ENCODE measurements at regions not wholly inside any gene's neighbourhood (a gene's known extent, or its start where the extent isn't known, plus 50 kb on each side); places are given as distances from the start of the nearest gene placed in this dataset.

DNA sequence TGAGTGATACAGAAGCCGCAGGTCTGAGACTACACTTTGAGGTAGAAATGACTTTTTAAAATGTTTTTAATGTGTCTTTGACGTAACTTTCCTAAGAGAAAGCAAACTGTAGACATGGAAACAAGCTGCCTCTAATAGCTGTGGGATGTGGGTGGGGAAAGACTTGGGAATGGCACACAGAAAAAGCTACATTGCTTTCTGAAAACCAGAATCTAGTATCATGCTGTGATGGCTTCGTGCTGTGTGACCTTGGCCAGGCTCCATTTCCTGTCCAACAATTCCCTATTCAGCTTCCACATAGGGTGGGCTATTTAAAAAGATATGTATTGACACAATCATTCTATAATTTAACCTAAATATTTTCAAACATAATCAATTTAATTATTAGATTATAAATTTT, 909.1 kb downstream of the NCAM2 start:
- WGBS (ENCODE audit: insufficient coverage, insufficient read length): no CpG with 5 or more reads among the region's 3 CpGs
- DNase-seq (ENCODE audit: low read depth, low spot score): no peak
- H3K4me1 ChIP-seq (ENCODE audit: control insufficient read depth, insufficient read depth, low read length): no peaks in the 10 kb centered on the region
- H3K9me3 ChIP-seq (ENCODE audit: control insufficient read depth, insufficient read depth, low read length): peaks cover 5% of the 10 kb centered on the region
- H3K27me3 ChIP-seq (ENCODE audit: control insufficient read depth, insufficient read depth, low read length): no peaks in the 10 kb centered on the region
- no peak overlapping the region for H3K27ac ChIP-seq (ENCODE audit: low read length)
- no peak overlapping the region for H3K4me3 ChIP-seq (ENCODE audit: low read length)
- H3K36me3 ChIP-seq (ENCODE audit: control insufficient read depth, insufficient read depth, low read length): no peaks in the 10 kb centered on the region

DNA sequence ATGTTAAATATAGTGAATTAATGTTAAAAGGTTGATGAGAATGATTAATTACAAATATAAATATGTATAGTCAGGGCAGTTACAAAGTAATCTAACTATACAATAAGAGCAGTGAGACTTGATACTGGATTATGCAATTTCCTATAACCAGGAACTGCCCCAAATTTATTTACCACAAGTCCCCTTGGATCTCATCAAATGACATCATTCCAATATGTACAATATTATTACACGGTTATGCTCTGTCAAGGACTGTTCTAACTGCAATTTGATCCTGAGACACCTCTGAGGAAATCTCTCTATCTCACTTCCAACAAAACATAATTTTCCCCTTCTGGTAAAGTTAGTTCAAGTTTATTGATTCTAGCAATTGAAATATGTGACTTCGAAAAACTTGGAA, 917.6 kb downstream of the NCAM2 start:
- no peaks in the 10 kb centered on the region for H3K4me1 ChIP-seq (ENCODE audit: control insufficient read depth, insufficient read depth, low read length)
- no peak overlapping the region for H3K4me3 ChIP-seq (ENCODE audit: low read length)
- DNase-seq (ENCODE audit: low read depth, low spot score): no peak
- no peaks in the 10 kb centered on the region for H3K27me3 ChIP-seq (ENCODE audit: control insufficient read depth, insufficient read depth, low read length)
- H3K27ac ChIP-seq (ENCODE audit: low read length): no peak overlapping the region
- no CpG with 5 or more reads among the region's 2 CpGs for WGBS (ENCODE audit: insufficient coverage, insufficient read length)
- H3K36me3 ChIP-seq (ENCODE audit: control insufficient read depth, insufficient read depth, low read length): no peaks in the 10 kb centered on the region
- H3K9me3 ChIP-seq (ENCODE audit: control insufficient read depth, insufficient read depth, low read length): peaks cover 5% of the 10 kb centered on the region

GRCh38 chr21:21921410-21922232, 923.4 kb downstream of the NCAM2 start:
- no CpG with 5 or more reads among the region's 6 CpGs for WGBS (ENCODE audit: insufficient coverage, insufficient read length)
- Histone ChIP-seq H3K36me3 (ENCODE audit: control insufficient read depth, insufficient read depth, low read length) (no peaks in the 10 kb centered on the region), H3K27ac (ENCODE audit: low read length) (no peak overlapping the region), H3K27me3 (ENCODE audit: control insufficient read depth, insufficient read depth, low read length) (no peaks in the 10 kb centered on the region), H3K9me3 (ENCODE audit: control insufficient read depth, insufficient read depth, low read length) (peaks cover 6% of the 10 kb centered on the region), H3K4me1 (ENCODE audit: control insufficient read depth, insufficient read depth, low read length) (no peaks in the 10 kb centered on the region), H3K4me3 (ENCODE audit: low read length) (no peak overlapping the region)
- no peak for DNase-seq (ENCODE audit: low read depth, low spot score)

GRCh38 chr21:21929226-21929625, 931.0 kb downstream of the NCAM2 start:
- no peaks in the 10 kb centered on the region for H3K4me1 ChIP-seq (ENCODE audit: control insufficient read depth, insufficient read depth, low read length)
- H3K4me3 ChIP-seq (ENCODE audit: low read length): no peak overlapping the region
- no peaks in the 10 kb centered on the region for H3K27me3 ChIP-seq (ENCODE audit: control insufficient read depth, insufficient read depth, low read length)
- H3K9me3 ChIP-seq (ENCODE audit: control insufficient read depth, insufficient read depth, low read length): no peaks in the 10 kb centered on the region; the same call in 1 of the 2 replicates
- no peak for DNase-seq (ENCODE audit: low read depth, low spot score)
- no peak overlapping the region for H3K27ac ChIP-seq (ENCODE audit: low read length)
- WGBS (ENCODE audit: insufficient coverage, insufficient read length): no CpG with 5 or more reads among the region's 1 CpG
- no peaks in the 10 kb centered on the region for H3K36me3 ChIP-seq (ENCODE audit: control insufficient read depth, insufficient read depth, low read length)

- Histone ChIP-seq H3K4me1 (ENCODE audit: control insufficient read depth, insufficient read depth, low read length) (no peaks in the 10 kb centered on the region), H3K9me3 (ENCODE audit: control insufficient read depth, insufficient read depth, low read length) (no peaks in the 10 kb centered on the region; the same call in 1 of the 2 replicates), H3K27ac (ENCODE audit: low read length) (no peak overlapping the region), H3K27me3 (ENCODE audit: control insufficient read depth, insufficient read depth, low read length) (no peaks in the 10 kb centered on the region), H3K36me3 (ENCODE audit: control insufficient read depth, insufficient read depth, low read length) (no peaks in the 10 kb centered on the region), H3K4me3 (ENCODE audit: low read length) (no peak overlapping the region)
- no peak for DNase-seq (ENCODE audit: low read depth, low spot score)
- WGBS (ENCODE audit: insufficient coverage, insufficient read length): no CpG with 5 or more reads among the region's 4 CpGs
Measured at GRCh38 chr21:21929789-21930188, 931.6 kb downstream of the NCAM2 start.

- Histone ChIP-seq H3K27me3 (ENCODE audit: control insufficient read depth, insufficient read depth, low read length) (no peaks in the 10 kb centered on the region), H3K36me3 (ENCODE audit: control insufficient read depth, insufficient read depth, low read length) (no peaks in the 10 kb centered on the region), H3K4me3 (ENCODE audit: low read length) (no peak overlapping the region), H3K4me1 (ENCODE audit: control insufficient read depth, insufficient read depth, low read length) (no peaks in the 10 kb centered on the region), H3K9me3 (ENCODE audit: control insufficient read depth, insufficient read depth, low read length) (peaks cover 2% of the 10 kb centered on the region; the same call in 1 of the 2 replicates), H3K27ac (ENCODE audit: low read length) (no peak overlapping the region)
- no peak for DNase-seq (ENCODE audit: low read depth, low spot score)
- no CpG with 5 or more reads among the region's 3 CpGs for WGBS (ENCODE audit: insufficient coverage, insufficient read length)
Measured at GRCh38 chr21:21952566-21952965, 954.4 kb downstream of the NCAM2 start.

DNA sequence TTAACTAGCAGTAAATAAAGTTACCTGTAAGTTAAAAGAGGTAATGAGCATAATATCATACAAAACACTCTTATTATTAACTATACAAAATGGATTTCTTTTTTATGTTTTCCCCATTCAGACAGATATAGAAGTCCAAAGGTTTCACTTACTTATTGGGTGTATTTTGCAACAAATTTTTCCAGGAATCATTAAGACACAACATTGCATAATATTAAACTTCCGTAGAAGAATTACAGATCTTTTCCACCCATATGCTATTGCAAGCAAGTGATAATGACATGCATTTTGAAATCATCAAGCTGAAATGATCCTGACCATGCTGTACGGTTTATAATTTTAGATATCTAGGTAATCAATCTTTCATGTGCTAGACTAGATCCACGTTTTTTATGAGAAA, 957.0 kb downstream of the NCAM2 start:
- WGBS (ENCODE audit: insufficient coverage, insufficient read length): no CpG with 5 or more reads among the region's 3 CpGs
- no peaks in the 10 kb centered on the region for H3K27me3 ChIP-seq (ENCODE audit: control insufficient read depth, insufficient read depth, low read length)
- no peak overlapping the region for H3K27ac ChIP-seq (ENCODE audit: low read length)
- no peak for DNase-seq (ENCODE audit: low read depth, low spot score)
- H3K9me3 ChIP-seq (ENCODE audit: control insufficient read depth, insufficient read depth, low read length): no peaks in the 10 kb centered on the region; the same call in 1 of the 2 replicates
- no peaks in the 10 kb centered on the region for H3K36me3 ChIP-seq (ENCODE audit: control insufficient read depth, insufficient read depth, low read length)
- H3K4me1 ChIP-seq (ENCODE audit: control insufficient read depth, insufficient read depth, low read length): no peaks in the 10 kb centered on the region
- H3K4me3 ChIP-seq (ENCODE audit: low read length): no peak overlapping the region

GRCh38 chr21:21957490-21957889, 959.3 kb downstream of the NCAM2 start:
- Histone ChIP-seq H3K9me3 (ENCODE audit: control insufficient read depth, insufficient read depth, low read length) (no peaks in the 10 kb centered on the region; the same call in 1 of the 2 replicates), H3K27ac (ENCODE audit: low read length) (no peak overlapping the region), H3K4me1 (ENCODE audit: control insufficient read depth, insufficient read depth, low read length) (no peaks in the 10 kb centered on the region), H3K36me3 (ENCODE audit: control insufficient read depth, insufficient read depth, low read length) (no peaks in the 10 kb centered on the region), H3K27me3 (ENCODE audit: control insufficient read depth, insufficient read depth, low read length) (no peaks in the 10 kb centered on the region), H3K4me3 (ENCODE audit: low read length) (no peak overlapping the region)
- DNase-seq (ENCODE audit: low read depth, low spot score): no peak
- WGBS (ENCODE audit: insufficient coverage, insufficient read length): no CpG with 5 or more reads among the region's 1 CpG

DNA sequence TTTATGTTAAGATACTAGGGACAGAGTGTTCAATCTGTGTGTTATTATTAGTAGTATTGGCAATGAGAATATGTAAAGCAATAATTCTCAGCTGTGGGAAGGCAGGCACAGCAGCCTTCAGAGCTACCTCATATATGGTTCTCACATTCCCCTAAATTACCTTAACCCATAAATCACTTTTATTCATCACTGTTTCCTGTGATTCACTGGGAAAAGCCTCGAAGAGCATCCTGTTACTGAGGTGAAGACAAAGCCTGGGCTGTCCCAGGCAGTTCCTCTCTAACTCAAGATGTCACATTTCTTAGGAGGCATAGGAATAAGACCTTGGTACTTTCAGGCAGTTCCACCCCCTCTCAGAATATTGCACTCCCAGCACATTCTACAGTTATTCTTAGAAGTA, 965.7 kb downstream of the NCAM2 start:
- no CpG with 5 or more reads among the region's 1 CpG for WGBS (ENCODE audit: insufficient coverage, insufficient read length)
- DNase-seq (ENCODE audit: low read depth, low spot score): no peak
- Histone ChIP-seq H3K27ac (ENCODE audit: low read length) (no peak overlapping the region), H3K27me3 (ENCODE audit: control insufficient read depth, insufficient read depth, low read length) (no peaks in the 10 kb centered on the region), H3K4me3 (ENCODE audit: low read length) (no peak overlapping the region), H3K36me3 (ENCODE audit: control insufficient read depth, insufficient read depth, low read length) (no peaks in the 10 kb centered on the region), H3K9me3 (ENCODE audit: control insufficient read depth, insufficient read depth, low read length) (peaks cover 3% of the 10 kb centered on the region), H3K4me1 (ENCODE audit: control insufficient read depth, insufficient read depth, low read length) (no peaks in the 10 kb centered on the region; the same call in 1 of the 2 replicates)

DNA sequence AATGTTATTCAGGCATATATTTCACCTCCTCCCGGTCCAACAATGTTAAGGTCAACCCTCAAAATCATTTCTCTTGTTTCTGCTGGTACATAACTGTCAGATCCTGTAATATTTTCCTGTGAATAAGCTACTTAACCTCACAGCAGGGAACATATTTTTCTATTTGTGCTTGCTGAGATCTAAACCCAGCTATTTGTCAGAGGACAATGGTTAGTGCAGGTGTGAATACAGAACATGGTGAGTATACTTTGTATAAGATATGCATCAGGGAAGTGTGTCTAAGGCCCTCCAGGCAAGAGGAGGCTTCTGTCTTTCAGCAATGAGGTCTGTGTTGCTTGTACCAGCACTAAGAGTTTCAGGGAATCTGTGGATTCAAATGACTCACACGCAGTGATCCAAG, 970.6 kb downstream of the NCAM2 start:
- no CpG with 5 or more reads among the region's 2 CpGs for WGBS (ENCODE audit: insufficient coverage, insufficient read length)
- Histone ChIP-seq H3K4me1 (ENCODE audit: control insufficient read depth, insufficient read depth, low read length) (no peaks in the 10 kb centered on the region; the same call in 1 of the 2 replicates), H3K4me3 (ENCODE audit: low read length) (no peak overlapping the region), H3K27ac (ENCODE audit: low read length) (no peak overlapping the region), H3K9me3 (ENCODE audit: control insufficient read depth, insufficient read depth, low read length) (peaks cover 3% of the 10 kb centered on the region), H3K27me3 (ENCODE audit: control insufficient read depth, insufficient read depth, low read length) (no peaks in the 10 kb centered on the region), H3K36me3 (ENCODE audit: control insufficient read depth, insufficient read depth, low read length) (no peaks in the 10 kb centered on the region)
- DNase-seq (ENCODE audit: low read depth, low spot score): no peak

GRCh38 chr21:21969211-21969610, 971.0 kb downstream of the NCAM2 start:
- no peaks in the 10 kb centered on the region for H3K27me3 ChIP-seq (ENCODE audit: control insufficient read depth, insufficient read depth, low read length)
- H3K9me3 ChIP-seq (ENCODE audit: control insufficient read depth, insufficient read depth, low read length): peaks cover 2% of the 10 kb centered on the region
- WGBS (ENCODE audit: insufficient coverage, insufficient read length): no CpG with 5 or more reads among the region's 2 CpGs
- H3K4me3 ChIP-seq (ENCODE audit: low read length): no peak overlapping the region
- no peaks in the 10 kb centered on the region for H3K36me3 ChIP-seq (ENCODE audit: control insufficient read depth, insufficient read depth, low read length)
- no peak overlapping the region for H3K27ac ChIP-seq (ENCODE audit: low read length)
- H3K4me1 ChIP-seq (ENCODE audit: control insufficient read depth, insufficient read depth, low read length): no peaks in the 10 kb centered on the region
- DNase-seq (ENCODE audit: low read depth, low spot score): no peak

Data from iPS DF 6.9 (cell line).